HFF-Myc (cell line): ENCODE measurements at regions not wholly inside any gene's neighbourhood (a gene's known extent, or its start where the extent isn't known, plus 50 kb on each side); places are given as distances from the start of the nearest gene placed in this dataset.

ENCODE experiments used
- DNase-seq: peaks from one replicate; pipeline ENCODE4 v3.0.0-alpha.2; 2011; ENCODE audit warnings: low read depth; ENCODE audit errors: extremely low read depth
- H3K4me3 ChIP-seq: replicated peaks from 2 replicates; pipeline ENCODE4 v1.5.1; 2011; ENCODE audit warnings: low read depth, mild to moderate bottlenecking, control low read depth, low read length
- TF ChIP-seq, protein P1 (sequence below): IDR thresholded peaks from 2 replicates; pipeline ENCODE4 v1.5.1; 2012; ENCODE audit warnings: mild to moderate bottlenecking, low read depth, low read length, control low read depth; ENCODE audit errors: missing control alignments

- H3K4me3 ChIP-seq = no peak overlapping the region
- TF ChIP-seq, protein P1, sequence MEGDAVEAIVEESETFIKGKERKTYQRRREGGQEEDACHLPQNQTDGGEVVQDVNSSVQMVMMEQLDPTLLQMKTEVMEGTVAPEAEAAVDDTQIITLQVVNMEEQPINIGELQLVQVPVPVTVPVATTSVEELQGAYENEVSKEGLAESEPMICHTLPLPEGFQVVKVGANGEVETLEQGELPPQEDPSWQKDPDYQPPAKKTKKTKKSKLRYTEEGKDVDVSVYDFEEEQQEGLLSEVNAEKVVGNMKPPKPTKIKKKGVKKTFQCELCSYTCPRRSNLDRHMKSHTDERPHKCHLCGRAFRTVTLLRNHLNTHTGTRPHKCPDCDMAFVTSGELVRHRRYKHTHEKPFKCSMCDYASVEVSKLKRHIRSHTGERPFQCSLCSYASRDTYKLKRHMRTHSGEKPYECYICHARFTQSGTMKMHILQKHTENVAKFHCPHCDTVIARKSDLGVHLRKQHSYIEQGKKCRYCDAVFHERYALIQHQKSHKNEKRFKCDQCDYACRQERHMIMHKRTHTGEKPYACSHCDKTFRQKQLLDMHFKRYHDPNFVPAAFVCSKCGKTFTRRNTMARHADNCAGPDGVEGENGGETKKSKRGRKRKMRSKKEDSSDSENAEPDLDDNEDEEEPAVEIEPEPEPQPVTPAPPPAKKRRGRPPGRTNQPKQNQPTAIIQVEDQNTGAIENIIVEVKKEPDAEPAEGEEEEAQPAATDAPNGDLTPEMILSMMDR = no peak
- DNase-seq = no peak
These were observed 590.4 kb upstream of the SEMA6A start for GRCh38 chr5:117165068-117165467.

GRCh38 chr5:117161718-117162335 is 587.2 kb upstream of the SEMA6A start:
- no peak for DNase-seq
- TF ChIP-seq, protein P1 = no peak
- H3K4me3 ChIP-seq = no peak overlapping the region

DNA sequence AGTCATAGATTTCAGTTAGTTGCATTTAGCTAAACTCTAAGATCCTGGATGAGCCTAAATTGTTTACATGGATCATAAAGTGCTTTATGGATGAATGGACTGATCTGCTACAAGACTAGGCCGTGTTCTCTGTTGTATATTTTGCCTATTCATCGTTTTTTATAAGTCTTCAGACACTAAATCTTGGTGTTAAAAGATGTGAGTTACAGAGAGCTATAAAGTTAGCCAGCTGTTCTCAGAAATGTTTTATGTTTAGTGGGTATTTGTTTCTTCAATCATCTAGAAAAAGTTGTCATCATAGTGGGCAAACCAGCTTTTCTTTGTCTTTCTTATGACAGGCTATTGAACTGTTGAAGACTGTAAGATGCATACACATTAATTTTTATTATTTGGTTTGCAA is 585.8 kb upstream of the SEMA6A start:
- no peak overlapping the region for H3K4me3 ChIP-seq
- DNase-seq = no peak
- TF ChIP-seq, protein P1 = no peak

DNA sequence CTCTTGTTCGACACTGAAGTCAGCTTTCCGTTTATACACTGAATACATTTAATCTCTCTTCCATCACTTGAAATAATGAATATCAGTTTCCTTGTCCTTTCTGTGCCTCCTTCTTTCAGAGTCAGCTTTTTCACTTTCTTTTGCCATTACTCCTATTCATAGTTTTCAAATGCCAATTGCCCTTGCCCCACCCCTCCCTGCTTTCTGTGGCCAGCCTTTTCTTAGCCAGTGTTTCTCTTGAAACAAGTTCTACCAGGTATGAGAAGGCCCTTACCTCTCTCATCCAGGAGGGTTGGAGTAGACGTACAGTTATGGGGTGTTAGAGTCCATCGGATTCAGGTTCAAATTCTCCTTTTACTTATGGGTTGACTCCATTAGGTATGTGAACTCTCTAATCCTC is 574.7 kb upstream of the SEMA6A start:
- no peak overlapping the region for H3K4me3 ChIP-seq
- TF ChIP-seq, protein P1 = no peak

DNA sequence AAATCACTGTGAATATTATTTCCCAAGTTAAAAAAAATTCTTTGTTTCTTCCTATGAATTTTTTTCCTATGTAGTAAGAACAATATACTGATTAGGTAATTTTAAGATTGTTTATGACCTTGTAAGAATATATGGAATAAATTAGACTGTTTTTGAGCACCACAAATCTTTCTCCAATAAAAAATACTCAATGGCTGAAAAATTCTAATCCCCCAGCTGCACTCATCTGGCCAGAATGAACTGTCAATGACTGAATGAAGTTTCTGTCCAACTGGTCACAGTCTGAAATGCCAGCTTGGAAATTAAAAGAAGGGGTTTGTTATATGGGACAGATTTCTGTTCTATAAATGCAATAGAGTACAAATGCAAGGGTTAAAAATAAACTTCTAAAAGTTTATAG is 569.5 kb upstream of the SEMA6A start:
- H3K4me3 ChIP-seq = no peak overlapping the region
- no peak for DNase-seq
- TF ChIP-seq, protein P1 = no peak

More for the DNA sequence above, 574.7 kb upstream of the SEMA6A start:
- DNase-seq = no peak

DNA sequence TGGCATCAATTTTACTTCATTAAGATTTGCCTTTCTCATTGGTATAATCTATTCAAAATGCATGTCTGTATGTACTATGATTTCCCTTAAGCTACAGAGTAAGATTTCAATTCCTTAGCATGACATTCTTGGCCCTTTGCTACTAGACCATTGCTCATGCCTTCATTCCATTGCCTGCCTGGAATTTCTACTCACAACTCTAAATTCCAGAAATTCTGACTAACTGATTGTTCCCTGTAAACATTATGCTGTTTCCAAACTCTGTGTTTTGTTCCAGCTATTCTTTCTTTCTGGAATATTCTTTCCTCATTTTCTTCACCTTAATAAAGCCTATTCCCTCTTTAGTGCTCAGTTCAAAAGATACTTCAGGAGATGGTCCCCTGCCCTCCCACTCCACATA is 568.8 kb upstream of the SEMA6A start:
- no peak overlapping the region for H3K4me3 ChIP-seq
- TF ChIP-seq, protein P1 = no peak
- no peak for DNase-seq

DNA sequence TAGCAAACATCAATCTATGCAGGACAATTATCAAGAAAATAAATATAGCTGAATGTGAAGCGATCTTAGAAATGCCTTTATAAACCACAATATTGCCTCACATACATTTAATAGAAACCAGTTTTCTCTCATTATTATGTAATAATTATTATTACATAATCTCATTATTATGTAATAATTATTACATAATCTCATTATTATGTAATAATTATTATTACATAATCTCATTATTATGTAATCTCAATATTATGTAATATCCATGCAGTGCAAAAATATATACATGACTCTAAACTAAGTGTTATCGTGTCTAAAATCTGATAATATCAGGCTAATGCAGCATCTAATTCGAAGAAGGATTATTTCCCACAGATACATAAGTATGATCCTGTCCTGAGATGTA is 563.9 kb upstream of the SEMA6A start:
- TF ChIP-seq, protein P1 = no peak
- DNase-seq = no peak
- H3K4me3 ChIP-seq = no peak overlapping the region
